SK-N-MC (cell line): ENCODE measurements at regions not wholly inside any gene's neighbourhood (a gene's known extent, or its start where the extent isn't known, plus 50 kb on each side); places are given as distances from the start of the nearest gene placed in this dataset.

Source experiments
- EZH2 ChIP-seq: fragments of 200-600 bp; sonication (generic); IDR thresholded peaks from one replicate; pipeline ENCODE4 v1.6.1; 2017; ENCODE audit warnings: antibody characterized with exemption
- POLR2AphosphoS5 ChIP-seq: IDR thresholded peaks from 2 replicates; pipeline ENCODE4 v1.6.1; 2012; ENCODE audit warnings: mild to moderate bottlenecking, low read depth, low read length, borderline replicate concordance

- TF ChIP-seq EZH2: no peak
- no peak for TF ChIP-seq POLR2AphosphoS5
Observed at GRCh38 chr4:57689693-57690205, 579.6 kb upstream of the IGFBP7 start.
